GM19452 (cell line): ENCODE measurements at regions not wholly inside any gene's neighbourhood (a gene's known extent, or its start where the extent isn't known, plus 50 kb on each side); places are given as distances from the start of the nearest gene placed in this dataset.

Experiments
- ATAC-seq: cut with Tn5 transposase; IDR thresholded peaks from one replicate; pipeline ENCODE4 v1.9.1; 2021; ENCODE audit not compliant: unreplicated experiment

DNA sequence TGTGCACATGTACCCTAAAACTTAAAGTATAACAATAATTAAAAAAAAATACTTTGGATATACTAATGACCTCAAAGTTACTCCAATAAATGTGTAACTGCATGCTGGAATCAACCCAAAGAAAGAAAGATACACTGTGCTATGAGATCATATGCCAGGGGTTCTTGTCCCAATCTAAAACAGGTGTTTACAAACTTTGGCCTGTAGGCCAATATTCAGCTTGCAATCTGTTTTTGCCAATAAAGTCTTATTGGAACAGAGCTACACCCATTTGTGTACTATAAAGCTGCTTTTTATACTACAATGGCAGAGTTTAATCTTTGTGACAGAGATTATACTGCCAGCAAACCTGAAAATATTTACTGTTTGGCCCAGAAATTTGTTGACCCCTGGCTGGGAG is 138.8 kb upstream of the AFF2 start:
- no peak for ATAC-seq

DNA sequence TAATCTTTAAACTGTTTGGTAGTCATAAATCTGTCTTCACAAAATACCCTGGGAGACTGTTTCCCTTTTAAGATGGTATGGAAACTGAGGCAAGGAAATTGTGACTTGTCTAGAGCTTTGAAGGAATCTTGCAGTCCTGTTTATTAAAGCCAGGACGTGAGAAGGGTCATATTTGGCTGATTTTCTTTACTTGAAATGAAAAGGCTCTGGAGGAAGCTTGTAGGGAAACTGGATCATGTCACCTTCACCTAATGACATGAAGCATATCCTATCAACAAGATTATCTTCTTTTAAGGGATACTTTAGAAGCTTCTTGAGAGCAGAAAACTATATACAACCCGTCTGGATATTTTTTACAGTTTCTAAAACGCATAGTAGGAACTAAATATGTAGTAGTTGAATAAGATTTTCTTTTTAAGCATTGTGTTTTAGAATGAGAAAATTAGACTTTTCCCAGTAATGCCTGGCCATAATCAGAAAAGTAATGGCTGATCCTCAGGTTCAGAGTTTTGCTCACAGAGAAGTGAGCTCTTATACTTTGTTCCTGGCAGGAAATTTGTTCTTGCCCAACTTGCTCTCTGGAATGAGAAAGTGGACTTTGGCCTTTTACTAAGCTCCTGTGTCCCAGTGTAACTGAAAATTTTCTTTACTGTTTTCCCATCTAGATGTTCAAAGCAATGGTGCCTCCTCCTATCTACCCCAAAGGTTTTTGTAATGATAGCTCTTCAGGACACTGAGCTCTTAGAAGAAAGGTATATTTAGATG is 136.8 kb upstream of the AFF2 start:
- no peak for ATAC-seq

DNA sequence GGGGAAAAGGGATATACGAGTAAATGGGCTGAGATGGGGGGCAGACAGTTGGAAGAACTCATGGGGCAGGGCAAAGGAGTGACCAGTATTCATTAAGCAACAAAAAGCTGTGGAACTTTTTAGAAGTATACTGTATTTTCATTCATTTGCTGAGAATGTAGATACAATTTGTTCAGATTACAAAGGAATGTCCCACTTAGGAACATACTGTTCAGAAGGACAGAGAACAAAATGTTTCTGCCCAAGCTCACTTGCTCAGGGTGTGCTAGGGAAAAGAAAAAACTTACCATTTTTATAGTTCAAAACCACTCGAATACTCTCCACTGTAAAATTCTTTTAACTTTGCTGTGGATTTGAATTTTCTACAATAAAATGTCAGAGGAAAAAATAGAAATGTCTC is 135.2 kb upstream of the AFF2 start:
- ATAC-seq = no peak

DNA sequence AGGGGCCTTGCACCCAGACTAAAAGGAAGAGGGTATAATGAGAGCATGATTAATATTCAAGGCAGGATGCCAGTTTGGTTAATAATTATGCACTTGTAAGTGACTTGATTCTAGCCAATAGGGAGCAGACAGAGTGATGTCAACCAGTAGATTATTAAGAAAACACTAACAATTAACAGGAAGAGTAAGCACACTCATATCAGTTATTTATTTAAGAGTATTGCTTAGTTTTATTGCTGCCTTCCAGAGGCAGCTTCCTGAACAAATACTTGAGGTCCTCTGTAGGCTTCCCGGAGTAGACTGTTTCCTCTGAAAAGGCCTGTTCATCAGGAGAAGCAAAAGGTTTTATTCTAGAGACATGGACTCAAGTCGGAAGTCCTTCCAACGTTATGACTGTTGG is 129.1 kb upstream of the AFF2 start:
- no peak for ATAC-seq

DNA sequence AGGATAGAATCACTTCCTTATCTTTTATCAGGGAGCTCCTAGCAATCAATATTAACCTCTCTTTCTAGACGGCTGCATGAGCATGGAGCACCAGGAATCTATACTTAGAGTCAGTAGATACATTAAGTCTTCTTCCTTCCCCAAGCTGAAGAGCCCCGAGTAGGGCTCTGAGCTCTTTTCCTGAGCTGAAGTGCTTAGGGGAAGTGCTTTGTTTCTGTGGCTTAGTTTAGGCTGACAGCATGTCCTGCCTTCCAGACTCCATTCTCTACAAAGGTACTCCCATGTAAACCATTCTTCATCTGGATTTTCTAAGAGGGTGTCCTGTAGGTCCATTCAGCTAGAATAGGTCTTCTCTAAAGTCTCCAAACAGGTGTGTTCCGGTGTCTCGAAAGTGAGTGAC is 127.5 kb upstream of the AFF2 start:
- no peak for ATAC-seq

DNA sequence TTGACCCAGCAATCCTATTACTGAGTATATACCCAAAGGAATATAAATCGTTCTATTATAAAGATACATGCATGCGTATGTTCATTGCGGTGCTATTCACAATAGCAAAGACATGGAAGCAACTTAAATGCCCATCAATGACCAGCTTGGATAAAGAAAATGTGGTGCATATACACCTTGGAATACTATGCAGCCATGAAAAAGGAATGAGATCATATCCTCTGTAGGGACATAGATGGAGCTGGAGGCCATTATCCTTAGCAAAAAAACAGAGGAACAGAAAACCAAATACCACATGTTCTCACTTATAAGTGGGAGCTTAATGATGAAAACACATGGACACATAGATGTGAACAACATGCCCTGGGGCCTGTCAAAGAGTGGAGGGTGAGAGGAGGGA is 124.1 kb upstream of the AFF2 start:
- ATAC-seq = no peak

DNA sequence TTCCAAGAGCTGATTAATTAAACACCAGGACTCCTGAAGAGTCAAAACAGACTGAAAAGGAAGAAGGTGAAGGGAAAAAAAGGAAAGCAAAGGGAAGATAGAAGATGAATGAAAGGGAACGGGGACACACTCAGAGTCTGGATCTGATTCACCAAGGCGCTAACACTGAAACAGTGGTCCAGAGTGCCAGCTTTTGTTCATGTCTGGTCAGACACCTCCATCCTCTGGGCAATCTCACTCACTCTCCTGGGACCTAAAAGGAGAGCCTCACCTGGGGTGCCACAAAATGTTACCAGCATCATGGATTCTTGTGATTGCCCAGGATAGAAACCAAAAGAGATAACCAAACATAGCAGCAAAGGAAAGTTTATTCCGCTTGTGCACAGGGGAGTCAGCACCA is 120.3 kb upstream of the AFF2 start:
- ATAC-seq = peak; percentile 14

DNA sequence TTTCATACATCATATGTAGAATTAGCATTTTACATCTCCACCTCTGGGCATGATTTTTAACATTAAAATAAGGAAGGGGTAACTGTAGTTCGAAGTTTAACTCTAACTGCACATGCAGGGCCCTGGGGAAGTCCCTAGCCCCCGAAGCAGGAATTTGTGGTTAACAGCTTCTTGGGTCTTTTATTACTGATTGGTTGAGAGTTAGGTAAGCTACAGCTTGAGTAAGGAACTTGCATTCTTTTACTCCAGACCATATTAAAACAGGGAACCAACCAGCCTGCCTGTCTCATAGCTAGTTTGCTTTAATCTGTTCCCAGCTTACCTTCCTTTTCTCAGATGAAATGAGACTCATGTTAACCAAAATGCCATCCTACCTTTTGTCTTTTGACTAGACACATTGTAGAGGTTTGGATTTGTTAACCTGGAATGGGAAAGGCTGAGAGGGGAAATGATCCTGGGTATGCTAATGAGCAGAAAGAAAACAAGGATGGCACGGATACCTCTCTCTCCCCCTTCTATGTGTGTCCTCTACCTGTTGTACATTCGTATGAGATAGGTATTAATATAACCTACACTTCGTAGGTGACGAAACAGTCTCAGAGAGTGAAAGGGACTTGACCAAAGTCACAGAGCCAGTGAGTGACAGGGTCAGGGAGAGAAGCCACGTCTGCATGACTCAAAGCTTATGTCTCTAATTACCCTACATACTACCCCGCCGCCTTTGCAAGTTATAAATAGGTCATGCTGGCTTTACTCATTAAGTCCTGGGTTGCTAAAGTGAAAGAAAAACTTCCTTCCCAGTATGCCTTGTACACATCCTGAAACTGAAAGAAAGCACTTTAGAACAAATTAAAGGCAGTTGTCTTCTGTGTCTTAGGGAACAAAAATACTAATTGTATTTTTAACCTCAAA is 119.5 kb upstream of the AFF2 start:
- peak; percentile 93 for ATAC-seq

DNA sequence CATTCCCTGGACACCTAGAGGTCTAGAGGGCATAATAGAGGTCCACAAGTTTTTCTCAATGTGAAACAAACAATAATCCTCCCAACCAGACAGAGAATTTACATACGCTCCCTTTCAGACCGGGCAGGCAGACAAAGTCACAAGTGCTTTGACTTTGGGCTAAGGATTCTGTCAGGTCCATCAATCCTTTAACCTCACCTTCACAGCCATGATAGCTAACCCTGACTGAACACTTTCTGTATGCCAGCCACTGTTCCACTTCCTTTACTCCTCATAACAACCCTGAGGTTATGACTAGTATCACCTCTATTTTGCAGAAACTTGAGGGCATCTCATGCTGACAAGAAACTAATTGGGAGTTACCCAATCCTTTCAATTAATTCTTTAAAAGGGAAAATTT is 118.8 kb upstream of the AFF2 start:
- ATAC-seq = peak; percentile 24

DNA sequence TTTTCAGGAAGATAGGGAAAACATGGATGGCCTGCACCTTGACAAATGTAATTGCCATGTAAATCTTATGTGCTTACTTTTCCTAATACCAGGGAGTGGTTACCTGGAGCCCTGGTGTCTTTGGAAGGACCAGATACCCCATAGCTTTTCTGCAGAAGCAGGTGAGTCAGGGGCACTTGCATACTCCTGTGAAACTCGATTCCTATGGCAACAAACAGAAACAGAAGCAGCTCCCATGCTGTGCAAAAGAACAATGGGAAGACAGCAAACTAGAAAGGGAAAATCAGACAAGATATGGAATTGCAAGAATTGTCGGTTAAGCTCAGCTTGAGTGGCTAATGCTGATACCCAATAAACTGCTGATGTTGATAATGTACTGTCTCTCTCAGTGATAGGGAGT is 117.4 kb upstream of the AFF2 start:
- no peak for ATAC-seq

DNA sequence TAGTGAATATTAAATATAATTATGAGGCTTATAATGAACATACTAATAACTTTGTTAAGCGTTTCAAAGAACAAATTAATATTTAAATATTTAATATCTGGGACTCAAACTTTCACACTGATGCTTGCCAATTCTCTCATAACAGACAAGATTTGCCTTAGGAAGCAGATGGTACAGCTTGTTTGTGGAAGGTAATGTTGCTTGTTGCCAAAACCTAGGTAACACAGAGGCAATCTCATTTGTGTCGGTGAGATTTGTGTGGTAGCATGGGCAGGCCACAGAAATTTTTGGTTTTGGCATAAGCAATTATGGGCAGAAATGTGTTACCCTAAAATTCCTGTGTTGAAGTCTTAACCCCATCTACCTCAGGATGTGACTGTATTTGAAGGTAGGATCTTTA is 114.9 kb upstream of the AFF2 start:
- ATAC-seq = no peak

DNA sequence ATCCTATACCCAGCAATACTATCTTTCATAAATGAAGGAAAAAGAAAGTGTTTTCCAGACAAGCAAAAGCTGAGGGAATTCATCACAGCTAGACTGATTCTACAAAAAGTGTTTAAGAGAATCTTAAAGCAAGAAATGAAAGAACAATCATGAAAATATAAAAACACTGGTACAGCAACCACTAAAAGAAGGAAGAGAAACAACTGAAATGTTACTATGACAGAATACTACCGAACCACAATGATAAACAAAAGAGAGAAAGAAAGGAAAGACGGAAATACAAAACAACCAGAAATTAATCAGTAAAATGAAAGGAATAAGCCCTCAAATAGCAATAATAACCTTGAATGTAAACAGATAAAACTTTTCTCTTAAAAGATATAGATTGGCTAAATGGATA is 110.8 kb upstream of the AFF2 start:
- no peak for ATAC-seq

DNA sequence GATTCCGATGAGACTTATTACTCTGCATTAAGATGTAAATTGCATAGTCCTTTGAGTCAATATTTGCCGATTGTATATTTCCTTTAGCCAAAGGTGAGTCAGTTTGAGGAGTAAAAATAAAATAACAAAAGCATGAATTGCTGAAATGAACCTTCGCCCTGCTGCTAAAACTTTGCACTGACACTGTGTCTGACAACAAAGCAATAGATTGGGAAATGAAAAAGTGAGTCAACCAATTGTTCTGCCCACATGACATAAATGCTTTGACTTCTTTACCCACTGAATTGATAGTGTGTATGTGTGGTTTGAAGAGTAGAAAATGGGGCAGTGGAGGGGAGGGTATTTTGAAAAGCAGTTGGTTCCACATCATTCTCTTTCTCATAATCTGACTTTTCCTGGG is 88.4 kb upstream of the AFF2 start:
- ATAC-seq = no peak

DNA sequence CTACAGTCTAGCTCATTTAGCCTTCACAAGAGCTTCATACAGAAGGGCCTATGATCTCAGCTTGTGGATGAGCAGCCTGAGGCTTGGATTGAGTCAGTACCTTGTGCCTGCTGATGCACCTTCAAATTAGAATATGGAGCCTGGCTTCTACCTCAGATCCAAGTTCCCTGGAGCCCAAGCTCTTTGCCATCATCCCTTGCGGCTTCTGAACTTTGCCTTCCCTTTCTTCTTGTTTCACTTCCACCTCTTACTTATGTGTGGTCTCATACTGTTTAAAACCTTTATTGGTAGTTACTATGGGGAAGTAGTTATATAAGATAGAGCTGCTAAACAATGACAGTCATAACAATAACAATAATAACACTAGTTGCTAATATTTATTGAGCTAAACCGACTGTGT is 84.3 kb upstream of the AFF2 start:
- no peak for ATAC-seq

DNA sequence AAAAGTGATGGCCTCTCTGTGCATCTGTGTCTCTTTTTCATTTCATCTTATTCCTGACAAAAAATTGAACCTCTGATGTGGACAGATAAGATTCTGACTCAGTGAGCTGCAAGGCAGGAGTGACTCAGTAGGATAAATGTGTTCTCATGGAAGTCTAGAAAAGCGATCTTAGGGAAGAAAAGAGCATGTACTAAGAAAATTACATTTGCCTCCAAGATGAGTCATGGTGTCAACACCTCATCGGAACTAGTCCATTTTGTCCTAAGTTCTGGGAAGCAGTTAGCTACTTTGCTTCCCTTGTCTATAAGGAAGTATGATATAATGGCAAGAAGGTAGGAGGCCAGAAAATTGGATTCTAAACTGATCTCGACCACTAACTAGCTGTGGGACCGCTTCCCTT is 83.5 kb upstream of the AFF2 start:
- ATAC-seq = no peak

DNA sequence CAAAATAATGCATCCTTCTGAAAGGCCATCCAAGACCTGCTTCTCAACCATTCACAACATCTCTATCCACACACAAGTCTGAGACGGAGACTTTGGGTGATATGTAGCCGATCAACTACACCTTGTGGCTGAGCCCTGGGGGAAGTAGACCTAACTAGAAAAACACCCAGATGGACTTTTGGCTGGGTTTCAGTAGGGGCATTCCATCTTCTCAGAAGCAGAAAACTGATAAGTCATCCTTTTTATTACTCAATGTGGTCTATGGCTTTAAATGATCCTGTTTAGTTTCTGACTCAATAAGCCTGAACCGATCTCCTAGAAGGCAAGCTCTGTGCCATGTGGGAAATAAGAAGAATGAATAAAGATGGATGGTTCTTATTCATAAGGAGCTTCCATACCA is 82.5 kb upstream of the AFF2 start:
- peak; percentile 58 for ATAC-seq

DNA sequence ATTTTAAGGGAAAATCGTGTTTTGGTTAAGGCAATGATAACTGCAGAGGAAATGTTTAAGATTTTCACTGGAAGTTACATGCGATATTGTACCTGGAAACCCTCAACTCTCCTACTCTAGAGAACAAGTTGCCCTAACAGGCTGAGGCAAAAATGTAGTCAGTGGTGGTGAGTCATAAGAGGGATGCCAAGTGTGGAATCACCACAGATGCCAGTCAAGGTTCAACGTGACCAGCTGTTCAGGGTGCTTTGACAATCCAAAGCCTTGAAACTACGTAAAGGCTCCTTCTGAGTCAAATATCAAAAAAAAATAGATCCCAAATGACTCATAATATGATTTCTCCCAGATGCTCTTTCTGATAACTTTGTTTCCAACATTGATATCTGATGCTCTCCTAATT is 77.9 kb upstream of the AFF2 start:
- no peak for ATAC-seq

DNA sequence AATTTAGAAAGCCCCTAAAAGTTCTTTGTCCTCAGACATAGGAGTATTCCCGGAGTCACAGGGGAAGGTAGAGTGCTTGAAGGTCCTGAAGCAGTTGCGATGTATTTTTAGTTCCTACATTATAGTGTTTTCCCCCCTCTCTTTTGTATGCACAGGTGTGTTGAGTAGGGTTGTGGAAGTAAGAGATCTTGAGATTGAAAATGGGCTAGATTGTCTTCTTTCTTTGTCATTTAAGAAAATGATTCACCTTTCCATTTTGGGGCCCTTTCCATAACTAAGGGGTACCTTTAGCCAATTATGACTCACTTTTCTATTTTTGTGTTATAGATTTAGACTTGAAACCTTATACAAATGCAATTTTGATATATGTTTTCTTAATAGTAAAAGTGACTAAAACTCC is 75.8 kb upstream of the AFF2 start:
- ATAC-seq = no peak

DNA sequence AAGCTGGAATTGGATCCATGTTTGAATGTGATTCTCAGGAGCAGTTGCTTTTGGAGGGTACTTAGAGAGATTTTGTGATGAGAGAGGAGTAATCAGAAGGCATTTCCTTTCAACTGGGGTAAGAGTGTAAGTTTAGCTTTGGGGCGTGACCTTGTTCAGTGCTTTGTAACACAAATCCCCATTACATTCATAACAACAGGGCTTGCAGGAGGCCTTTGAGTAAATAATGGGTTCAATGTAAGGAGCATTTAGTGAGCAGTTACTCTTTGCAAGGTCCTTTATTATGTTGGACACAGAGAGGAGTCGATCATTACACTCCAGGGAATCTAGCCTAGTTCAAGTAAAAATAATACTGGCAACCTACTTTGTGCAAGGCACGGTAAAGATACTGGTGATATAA is 74.0 kb upstream of the AFF2 start:
- no peak for ATAC-seq

DNA sequence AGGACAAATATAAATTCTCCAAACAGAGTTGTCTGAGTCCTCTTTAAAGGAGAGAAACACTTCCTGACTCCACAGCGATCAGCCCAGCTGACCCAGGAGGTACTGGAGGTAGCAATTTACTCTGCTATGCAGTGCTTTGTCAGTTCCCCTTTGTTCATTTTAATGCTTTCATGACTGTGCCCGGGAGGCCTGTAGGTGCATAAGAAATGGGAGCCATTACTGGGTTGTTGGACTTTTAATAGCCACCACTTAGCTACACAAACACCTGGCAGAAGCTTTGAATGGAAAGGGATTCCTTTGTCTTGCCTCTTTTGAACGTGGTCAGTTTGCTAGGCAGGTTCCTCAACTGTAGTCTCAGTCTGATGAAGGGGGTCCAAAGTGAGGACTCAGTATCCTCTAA is 59.0 kb upstream of the AFF2 start:
- no peak for ATAC-seq

DNA sequence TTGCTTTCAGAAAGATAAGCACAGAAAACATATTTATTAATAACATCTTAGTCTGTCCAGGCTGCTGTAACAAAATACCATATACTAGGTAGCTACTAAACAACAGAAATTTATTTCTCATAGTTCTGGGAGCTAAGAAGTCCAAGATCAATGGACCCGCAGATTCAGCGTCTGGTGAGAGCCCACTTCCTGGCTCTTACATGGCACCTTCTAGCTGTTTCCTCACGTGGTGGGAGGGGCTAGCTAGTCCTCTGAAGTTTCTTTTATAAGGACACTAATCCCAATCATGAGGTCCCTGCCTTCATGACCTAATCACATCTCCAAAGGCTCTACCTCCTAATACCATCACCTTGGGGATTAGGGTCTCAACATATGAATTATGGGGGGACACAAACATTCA is 57.2 kb upstream of the AFF2 start:
- no peak for ATAC-seq

DNA sequence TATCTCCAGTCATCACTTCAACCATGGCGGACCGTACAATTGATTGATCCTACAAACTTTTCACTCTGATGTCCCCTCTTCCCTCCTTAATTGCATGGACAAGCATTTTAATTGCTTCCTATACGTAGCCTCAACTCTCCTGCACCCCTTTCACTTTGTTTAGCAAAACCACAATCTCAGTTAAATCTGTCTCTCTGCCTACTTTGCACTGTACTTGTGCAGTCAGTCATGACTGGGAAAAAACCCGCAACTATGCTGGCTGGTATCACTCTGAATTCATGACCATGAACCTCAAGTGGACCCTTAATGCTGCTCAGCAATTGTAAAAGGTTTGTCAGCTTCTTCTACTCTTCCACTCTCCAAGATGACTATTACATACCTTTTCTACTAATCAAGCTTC is 51.7 kb upstream of the AFF2 start:
- ATAC-seq = no peak
